ENCODE measurements at regions not wholly inside any gene's neighbourhood (a gene's known extent, or its start where the extent isn't known, plus 50 kb on each side); places are given as distances from the start of the nearest gene placed in this dataset.

DNA sequence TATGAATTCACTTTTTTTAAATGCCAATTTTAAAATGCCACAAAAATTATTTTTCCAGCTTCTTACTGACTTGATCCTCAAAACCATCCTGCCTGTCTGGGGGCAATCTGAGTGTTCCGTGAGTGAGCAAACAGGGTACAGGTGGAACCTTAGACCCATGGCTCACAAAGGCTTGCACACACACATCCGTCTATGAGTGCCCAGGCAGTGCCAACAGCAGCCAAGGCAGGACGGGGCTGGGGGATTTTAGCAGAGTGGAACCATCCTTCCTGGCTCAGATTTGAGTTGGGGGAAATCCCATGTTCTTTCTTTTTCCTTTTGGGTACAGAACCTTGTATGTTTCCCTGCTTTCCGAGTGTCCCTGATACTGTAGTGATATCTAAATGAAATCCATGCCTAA is 377.7 kb upstream of the MGMT start:
- intact Hi-C loops (cut with micrococcal nuclease): no loop called here

DNA sequence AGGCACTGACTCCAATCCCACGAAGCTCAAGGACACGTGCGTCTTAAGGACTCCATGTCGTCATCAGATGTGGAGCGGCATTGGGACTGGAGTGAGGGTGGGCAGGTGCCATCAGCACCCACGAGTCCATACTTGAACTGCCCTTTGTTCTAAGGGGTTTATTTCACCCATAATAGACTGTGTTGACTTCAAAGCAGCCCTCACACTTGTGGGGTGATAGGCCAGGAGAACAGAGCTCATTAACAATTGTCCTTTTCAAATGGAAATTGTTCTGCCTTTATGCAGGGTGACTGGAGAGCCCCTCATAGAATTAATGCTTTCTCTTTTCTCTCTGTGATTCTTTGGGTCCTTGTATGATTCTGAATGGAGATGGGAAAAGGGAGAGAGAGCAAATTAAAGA is 376.9 kb upstream of the MGMT start:
- intact Hi-C loops (cut with micrococcal nuclease): no loop called here

DNA sequence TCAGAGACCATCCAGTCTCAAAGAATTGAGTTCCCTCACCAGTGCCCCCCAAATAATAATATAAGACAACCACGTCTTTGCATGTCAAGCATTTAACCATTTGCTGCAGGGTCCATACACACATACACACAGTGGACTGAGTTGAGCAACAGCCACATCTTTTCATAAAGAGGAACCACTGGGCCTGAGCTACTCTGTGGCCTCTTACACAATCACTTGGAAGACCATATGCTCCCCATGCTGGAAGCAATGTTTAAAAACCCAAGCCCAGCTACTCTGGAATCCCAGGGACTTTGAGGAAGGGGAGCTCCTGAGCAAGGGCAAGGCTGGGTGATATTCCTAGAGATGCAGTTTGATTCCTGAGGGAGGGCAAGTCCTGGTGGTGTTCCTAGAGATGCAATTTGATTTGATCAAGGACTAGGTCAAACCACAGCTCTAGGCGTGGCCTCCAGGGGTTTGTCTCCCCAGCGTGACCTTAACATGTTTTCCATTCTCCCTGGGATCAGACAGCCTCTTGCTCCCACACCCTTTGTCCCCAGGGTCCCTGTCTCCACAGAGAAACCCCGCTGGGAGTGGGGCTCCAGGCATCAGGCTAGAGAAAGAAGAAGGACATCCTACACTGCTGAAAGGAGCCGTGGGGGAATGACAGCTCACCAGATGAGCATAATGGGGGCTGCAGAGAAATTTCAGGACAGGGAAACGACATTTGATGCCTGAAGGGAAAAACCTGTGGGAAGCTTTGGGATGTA is 376.2 kb upstream of the MGMT start:
- intact Hi-C loops (cut with micrococcal nuclease): no loop called here

DNA sequence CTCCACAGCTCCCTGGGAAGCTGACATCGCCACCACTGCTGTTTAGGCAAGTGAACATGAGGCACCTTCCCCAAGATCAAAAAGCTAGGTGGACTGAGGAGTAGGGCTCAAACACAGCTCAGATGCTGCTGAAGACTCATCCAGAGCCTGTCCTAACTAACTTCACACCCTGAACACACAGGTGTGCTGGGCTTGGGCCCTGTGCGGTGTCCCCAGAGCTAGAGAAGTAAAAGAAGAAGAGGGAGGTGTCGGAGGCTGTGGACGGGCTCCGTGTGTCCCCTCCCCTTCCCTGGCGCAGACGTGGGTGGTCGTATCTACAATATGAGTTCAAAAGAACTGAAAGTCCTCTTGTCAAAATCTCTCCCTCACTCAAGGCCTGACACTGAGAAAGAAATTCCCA is 373.4 kb upstream of the MGMT start:
- intact Hi-C loops (cut with micrococcal nuclease): no loop called here

DNA sequence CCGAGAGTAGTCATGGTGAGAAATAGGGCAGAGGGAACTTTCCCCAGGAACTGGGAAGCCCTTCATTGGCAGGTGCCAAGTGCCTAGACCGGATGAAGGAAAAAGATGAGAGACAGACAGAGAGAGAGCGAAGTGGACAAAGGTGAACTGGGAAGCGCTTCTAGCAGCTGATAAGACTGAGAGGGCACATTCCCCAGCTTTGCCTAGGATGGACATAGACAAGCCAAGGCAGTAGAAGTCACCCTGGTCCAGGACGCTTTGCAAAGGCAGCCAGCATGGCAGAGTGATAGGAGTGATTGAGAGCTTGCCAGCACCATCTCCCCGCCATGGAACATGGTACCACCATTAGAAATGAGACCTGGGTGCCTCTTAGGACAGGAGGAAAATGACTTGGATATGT is 372.8 kb upstream of the MGMT start:
- intact Hi-C loops (cut with micrococcal nuclease): no loop called here

DNA sequence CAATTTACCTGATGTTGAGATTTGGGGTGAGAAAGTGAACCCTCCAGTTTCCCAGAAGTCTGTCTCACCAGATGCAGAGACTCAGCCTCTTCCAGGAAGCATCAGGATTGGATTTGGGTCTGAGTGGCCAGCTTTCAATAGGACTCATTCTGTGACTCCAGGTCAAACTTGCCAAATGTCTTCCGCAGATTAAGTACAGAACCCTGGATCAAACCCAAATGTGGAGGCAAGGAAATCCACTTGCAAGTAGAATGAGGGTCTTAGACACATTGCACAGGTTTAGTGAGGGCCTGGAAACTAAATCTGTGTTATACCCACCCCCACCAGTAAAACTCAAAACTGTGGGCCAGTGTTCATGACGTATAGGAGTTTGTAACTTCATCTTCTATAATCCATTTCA is 372.2 kb upstream of the MGMT start:
- intact Hi-C loops (cut with micrococcal nuclease): no loop called here

DNA sequence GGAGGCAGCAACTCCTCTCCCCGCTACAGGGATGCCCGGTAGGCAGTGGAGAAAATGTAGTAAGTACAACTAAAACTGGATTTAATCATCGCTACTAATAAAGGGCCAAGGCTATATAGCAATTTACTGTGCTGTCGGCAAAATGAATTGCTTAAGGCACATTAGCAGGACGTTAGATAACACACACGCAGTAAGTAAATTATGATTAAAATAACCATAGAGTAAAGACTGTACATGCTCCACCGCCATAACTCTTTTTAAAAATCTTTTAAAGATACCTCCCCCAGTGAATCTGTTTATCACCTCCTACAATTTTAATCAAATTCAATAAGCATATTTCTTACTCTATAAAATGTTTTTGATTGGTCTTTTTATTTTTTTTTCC is 371.4 kb upstream of the MGMT start:
- intact Hi-C loops (cut with micrococcal nuclease): no loop called here

DNA sequence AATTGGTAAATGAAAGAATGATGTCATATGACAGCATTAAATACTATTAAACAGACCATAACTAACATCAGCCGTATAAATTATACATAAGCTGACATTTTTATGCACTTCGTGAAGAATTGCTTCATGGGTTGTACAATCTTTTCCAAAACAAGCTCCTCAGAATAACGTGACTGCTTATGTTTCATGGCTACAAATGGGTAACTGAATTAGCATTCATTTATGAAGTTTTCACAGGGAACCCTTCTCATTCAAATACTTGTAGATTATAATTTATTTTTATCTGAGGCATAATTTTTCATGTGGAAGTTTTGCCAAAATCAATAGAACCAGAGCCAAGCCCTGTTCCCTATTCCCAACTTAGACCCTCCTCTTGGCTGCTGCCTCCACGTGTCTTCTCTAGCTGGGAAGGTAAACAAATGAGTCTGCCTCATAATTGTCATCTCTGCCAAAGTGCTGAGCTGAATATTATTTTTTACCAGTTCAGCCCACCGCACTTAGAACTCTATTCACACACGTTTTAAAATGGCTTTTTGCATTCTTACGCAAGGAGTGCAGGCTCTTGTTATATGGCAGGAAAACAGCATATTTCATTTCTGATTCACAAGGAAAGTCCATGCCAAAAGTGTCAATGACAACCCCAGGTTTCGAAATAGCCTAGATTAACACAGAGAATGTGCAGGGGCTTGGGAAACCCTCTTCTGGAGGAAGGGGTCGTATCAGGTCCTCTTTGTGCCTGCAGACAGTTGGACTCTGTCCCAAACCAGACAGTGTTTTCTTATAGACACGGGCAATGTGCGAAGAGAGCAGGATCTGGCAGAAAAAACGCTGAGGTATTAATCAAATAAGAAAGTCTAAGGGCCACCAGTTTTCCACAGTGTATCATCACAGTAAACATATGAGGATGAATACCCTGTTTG is 370.7 kb upstream of the MGMT start:
- intact Hi-C loops (cut with micrococcal nuclease): no loop called here

DNA sequence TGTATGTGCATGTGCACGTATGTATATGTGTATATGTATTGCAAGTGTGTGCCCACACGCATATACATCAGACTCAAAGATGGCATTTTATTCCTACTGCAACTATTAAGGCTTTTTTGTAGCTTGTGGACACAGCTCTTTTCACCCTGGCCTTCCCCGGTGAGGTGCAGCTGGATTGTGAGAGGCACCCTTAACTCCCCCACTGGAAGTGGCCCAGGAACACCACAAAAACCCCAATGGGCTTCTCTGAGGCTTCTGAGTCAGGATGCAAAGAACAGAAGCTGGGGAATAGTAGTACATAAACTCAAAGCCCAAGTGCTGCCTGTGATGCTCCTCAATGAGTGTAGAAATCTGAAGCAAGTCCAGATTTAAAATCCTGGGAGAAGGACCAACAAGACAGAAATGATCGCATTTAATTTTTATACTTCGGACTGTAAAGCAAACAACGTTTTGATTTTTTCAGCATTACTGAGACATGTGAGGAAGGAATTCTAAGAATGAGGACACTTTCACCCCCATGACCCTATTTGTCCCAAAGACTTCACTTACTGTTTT is 369.2 kb upstream of the MGMT start:
- intact Hi-C loops (cut with micrococcal nuclease): no loop called here

DNA sequence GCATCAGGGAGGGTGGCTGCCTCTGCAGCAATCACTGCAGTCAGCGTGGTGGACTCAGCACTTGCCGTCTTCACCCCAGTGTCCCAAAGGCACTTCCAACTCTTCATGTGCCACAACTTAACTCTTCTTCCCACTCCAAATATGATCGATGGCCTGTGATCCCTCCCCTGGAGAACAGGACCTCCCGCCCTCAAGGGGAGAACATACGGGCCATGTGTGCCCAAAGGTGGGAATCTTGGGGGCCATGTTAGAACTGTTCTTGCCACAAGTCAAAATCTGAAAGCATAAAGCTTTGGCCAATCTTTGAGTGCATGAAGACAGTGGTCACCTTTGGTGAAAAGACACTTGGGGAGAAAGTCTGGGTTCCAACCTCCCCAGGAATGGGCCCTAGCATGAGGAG is 368.5 kb upstream of the MGMT start:
- intact Hi-C loops (cut with micrococcal nuclease): no loop called here

DNA sequence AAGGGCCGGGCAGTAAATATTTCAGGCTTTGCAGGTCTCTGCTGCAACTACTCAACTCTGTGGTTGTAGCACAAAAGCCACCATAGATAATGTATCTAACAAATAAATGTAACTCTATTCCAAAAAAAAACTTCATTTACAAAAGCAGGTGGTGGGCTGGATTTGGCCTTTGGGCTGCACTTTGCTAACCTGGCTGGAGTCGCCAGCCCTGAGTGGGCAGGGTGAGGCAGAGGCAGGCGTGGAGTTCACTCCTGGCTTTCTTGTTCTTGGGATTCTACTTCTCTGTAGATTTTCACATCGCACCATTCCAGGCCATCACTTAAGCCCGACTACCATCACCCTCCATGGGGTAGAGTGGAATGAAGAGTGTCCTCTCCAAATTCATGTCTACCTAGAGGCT is 367.6 kb upstream of the MGMT start:
- intact Hi-C loops (cut with micrococcal nuclease): no loop called here

DNA sequence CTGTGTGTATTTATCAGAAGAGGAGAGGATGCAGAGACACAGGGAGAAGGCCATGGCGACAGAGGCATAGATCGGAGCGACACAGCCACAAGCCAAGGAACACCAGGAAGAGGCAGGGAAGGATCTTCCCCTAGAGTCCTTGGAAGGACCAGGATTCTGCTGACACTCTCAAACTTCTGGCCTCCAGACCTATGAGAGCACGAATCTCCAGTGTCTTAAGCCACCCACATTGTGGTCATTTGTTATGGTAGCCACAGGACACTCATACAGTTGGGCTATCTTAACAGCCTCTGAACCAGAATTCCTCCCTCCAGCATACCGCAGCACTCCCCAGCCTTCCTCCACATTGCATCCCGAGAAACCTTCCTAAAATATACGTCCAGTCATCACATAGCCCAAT is 367.0 kb upstream of the MGMT start:
- intact Hi-C loops (cut with micrococcal nuclease): no loop called here

DNA sequence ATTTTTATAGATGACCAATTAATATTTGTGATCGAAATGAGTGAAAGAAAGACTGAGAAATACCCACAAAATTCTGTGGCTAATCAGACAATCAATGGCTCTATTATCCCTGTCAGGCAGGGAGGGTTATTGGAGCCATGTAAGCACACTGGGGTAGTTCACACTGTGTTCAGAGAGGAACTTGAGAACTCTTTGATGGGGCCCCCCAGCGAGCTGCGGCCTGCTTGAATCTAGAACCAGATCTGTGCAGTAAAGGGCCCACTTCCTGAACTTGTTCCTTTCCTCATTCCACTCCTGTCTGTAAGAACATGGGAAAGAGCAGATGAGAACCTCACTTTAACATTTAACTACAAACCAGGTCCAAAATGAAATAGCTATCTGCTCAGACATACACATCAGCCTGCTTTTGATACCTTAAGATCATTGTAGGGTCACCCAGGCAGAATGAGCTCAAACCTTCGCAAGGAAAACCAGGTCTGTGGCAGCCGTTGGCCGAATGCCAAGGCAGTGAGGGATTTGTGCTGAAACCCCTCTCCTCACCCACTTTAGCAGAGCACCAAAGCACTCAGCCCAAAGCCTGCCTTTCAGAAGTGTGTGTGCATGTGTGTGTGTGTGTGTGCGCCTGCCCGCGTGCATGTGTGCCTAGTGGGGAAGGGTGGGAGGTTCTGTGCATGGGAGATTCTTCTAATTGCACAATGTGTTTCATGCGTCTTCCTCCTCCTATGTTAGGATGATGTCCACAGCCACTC is 365.6 kb upstream of the MGMT start:
- intact Hi-C loops (cut with micrococcal nuclease): no loop called here

DNA sequence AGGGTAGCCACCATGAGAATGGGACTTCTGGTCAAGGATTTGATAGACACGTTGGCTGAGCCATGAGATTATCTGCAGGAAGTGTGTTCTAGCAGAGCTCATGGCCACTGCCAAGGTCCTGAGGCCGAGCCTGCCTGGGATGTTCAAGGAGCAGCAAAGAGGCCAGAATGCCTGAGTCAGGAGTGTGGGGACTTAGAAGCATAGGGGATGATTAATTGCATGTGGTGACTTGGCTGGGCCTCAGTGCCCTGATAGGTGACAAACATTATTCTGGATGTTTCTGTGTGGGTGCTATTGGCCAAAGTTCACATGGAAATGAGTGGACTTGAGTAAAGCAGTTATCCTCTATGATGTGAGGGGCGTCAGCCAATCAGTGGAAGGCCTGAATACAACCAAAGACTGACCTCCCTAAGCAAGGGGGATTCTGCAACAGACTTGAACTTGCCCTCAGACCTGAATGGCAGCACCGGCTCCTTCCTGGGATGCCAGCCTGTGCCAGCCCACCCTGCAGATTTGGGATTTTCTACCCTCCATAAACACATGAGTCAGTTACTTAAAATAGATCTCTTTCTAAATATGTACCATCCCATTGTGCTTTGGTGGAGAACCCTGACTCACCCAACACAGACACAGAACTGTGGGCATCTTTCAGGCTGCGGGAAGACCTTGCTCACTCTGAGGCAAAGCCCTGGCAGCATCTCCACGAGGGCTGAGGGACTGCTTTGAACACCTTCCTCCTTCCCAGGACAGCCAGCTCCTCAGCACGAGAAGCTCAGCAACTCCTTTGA is 363.9 kb upstream of the MGMT start:
- intact Hi-C loops (cut with micrococcal nuclease): no loop called here

DNA sequence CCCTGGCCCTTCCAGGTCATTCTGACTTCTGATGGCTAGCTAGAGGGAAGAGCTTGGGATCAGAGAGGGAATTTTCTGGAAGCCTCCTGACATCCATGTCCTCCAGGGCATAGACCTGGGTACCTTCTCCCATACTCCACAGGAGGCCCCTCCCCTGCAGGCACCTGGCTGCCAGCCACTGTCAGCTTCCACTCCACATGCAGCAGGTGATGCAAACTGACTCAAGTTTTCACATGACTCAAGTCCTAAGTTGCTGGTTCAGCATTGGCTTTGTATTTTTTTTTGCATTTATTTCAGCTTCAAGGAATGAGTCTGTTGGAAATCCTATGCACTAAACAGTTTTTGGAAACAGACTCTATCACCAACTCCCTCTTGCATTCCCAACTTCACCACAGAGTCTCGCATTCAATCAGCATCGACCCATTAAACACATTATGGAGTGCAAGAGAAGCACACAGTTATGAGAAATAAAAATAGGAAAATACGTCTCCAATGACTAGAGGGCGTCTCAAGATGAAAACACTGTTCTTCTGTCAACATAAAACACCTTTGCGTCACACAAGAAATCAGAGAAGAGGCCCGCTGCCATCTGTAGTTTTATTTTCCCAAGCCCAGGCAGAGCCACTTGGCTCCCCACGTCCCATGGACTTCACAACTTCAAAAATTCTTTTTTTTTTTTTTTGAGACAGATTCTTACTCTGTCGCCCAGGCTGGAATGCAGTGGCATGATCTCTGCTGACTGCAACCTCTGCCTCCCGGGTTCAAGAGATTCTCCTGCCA is 362.6 kb upstream of the MGMT start:
- intact Hi-C loops (cut with micrococcal nuclease): no loop called here

DNA sequence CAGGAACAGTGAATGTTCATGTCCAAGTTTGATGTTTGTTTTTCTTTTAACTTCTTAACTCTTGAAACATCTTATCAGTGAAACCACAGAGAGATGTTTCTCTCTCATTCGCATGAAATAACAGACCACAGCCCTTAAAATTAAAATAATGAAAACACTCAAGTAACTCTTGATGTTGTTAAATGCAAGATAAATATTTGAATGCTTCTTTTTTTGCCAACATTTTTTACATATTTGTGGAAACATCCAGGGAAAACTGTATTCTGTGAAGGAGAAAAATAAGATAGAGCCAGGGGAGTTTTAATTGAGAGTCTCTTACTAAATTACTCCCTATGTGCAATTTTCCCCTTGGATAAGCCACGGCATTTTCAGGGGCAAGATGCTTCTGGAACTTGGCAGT is 361.8 kb upstream of the MGMT start:
- intact Hi-C loops (cut with micrococcal nuclease): no loop called here

DNA sequence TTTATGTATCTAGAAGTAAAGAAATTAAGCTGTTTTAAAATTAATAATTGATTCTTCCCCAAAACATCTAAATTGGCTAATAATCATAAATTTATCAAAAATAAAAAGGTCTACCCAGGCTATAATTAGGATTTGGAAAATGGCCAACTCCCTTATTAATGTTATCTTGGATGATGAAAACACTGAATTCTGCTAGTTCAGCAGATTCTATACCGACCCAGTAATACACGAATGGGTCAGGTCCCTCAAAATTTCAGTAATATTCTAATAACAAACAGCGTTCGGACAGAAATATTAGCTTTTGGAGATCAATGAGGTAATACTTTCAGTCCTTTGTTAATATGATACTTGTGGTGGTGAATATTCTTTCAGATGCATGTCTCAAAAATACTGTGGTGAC is 360.7 kb upstream of the MGMT start:
- intact Hi-C loops (cut with micrococcal nuclease): no loop called here

DNA sequence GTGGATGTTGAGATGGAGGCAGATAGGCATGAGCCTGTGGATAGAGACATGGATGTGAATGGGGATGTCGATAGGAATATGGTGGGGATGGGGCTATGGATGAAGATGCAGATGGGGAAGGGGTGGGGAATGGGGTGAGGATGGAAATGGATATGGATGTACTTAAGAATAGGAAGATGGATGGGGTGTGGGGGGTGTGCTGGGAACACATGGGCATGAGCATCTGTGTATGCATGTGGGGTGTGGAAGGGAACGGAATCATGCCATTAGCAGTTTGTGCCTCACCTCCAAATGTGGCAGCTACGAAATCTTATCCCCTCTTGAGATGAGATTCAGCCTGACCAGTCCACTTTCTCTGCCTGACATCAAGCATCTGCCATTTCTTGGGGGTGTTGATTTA is 359.5 kb upstream of the MGMT start:
- intact Hi-C loops (cut with micrococcal nuclease): no loop called here

DNA sequence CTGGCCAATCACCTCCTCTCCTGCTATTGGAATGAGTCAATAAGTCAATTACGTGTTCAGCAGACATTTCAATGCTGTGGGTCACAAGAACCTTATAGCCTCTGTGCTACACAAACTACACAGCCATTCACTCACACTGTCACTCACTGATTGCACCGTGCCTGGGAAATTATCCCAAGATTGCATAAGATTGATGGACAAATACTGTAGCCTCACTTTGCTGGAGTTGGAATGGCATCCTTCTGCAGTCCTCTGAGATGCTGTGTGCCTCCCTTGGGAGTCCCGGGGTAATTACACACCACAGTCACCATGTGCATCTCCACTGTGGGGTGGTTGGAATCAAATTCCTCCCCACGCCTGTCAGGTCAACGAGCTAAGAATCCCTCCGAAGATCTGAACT is 358.7 kb upstream of the MGMT start:
- intact Hi-C loops (cut with micrococcal nuclease): no loop called here

DNA sequence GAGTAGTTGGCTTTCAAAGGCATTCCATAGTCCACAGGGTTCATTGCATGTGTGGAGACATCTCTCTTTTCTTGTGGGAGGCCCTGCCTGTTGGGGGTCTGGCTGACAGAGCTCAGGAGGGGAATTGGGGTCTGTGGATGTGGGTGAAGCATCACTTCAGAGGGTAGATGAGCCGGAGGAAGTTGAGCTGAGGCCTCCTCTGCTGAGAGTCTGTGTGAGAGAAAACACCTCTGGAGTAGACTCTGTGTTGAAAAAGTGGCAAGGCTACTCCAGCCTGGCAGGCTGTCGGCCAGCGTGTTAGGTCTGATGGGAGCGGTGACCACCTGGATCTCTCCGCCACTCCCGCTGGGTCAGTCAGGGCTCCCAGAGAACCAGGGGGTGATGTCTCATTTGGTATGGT is 358.0 kb upstream of the MGMT start:
- intact Hi-C loops (cut with micrococcal nuclease): no loop called here

All from T-helper 1 cell treated with Interleukin-12 subunit alpha and Interleukin-12 subunit beta and Interleukin-4 antibody, amounts not matched to agents 30 ng/mL and 1 ng/mL, for 36 hours (primary cell).